ENCODE measurements at regions not wholly inside any gene's neighbourhood (a gene's known extent, or its start where the extent isn't known, plus 50 kb on each side); places are given as distances from the start of the nearest gene placed in this dataset.
A peak's percentile ranks its signal among the peaks of the same experiment; 100 is the strongest.

- DNase-seq (ENCODE audit: extremely low read depth, low read depth) = no peak
Observed at GRCh38 chr9:99513441-99514112, 291.5 kb downstream of the SEC61B start.

- no peak for DNase-seq (ENCODE audit: extremely low read depth, low read depth)
Observed at GRCh38 chr9:99515093-99515492, 293.0 kb downstream of the SEC61B start.

GRCh38 chr9:99515895-99516656 lies 294.0 kb downstream of the SEC61B start:
- DNase-seq (ENCODE audit: extremely low read depth, low read depth) = no peak

GRCh38 chr9:99516657-99517049 lies 294.6 kb downstream of the SEC61B start:
- no peak for DNase-seq (ENCODE audit: extremely low read depth, low read depth)

- no peak for DNase-seq (ENCODE audit: extremely low read depth, low read depth)
Observed at GRCh38 chr9:99523838-99524237, 297.8 kb upstream of the NR4A3 start.

- no peak for DNase-seq (ENCODE audit: extremely low read depth, low read depth)
Observed at GRCh38 chr9:99531313-99531712, 290.4 kb upstream of the NR4A3 start.

- DNase-seq (ENCODE audit: extremely low read depth, low read depth) = no peak
Observed at GRCh38 chr9:99533421-99533820, 288.3 kb upstream of the NR4A3 start.

GRCh38 chr9:99537996-99538395 lies 283.7 kb upstream of the NR4A3 start:
- DNase-seq (ENCODE audit: extremely low read depth, low read depth) = no peak

GRCh38 chr9:99544526-99544925 lies 277.2 kb upstream of the NR4A3 start:
- no peak for DNase-seq (ENCODE audit: extremely low read depth, low read depth)

- no peak for DNase-seq (ENCODE audit: extremely low read depth, low read depth)
Observed at GRCh38 chr9:99549441-99549840, 272.2 kb upstream of the NR4A3 start.

- DNase-seq (ENCODE audit: extremely low read depth, low read depth) = no peak
Observed at GRCh38 chr9:99555792-99556191, 265.9 kb upstream of the NR4A3 start.

GRCh38 chr9:99556998-99557397 lies 264.7 kb upstream of the NR4A3 start:
- no peak for DNase-seq (ENCODE audit: extremely low read depth, low read depth)

- DNase-seq (ENCODE audit: extremely low read depth, low read depth) = no peak
Observed at GRCh38 chr9:99557816-99558215, 263.9 kb upstream of the NR4A3 start.

GRCh38 chr9:99559776-99560175 lies 261.9 kb upstream of the NR4A3 start:
- no peak for DNase-seq (ENCODE audit: extremely low read depth, low read depth)

- no peak for DNase-seq (ENCODE audit: extremely low read depth, low read depth)
Observed at GRCh38 chr9:99560561-99560960, 261.1 kb upstream of the NR4A3 start.

GRCh38 chr9:99561509-99561917 lies 260.2 kb upstream of the NR4A3 start:
- no peak for DNase-seq (ENCODE audit: extremely low read depth, low read depth)

- no peak for DNase-seq (ENCODE audit: extremely low read depth, low read depth)
Observed at GRCh38 chr9:99561961-99562565, 259.6 kb upstream of the NR4A3 start.

GRCh38 chr9:99563364-99563763 lies 258.3 kb upstream of the NR4A3 start:
- DNase-seq (ENCODE audit: extremely low read depth, low read depth) = peak; percentile 5

- no peak for DNase-seq (ENCODE audit: extremely low read depth, low read depth)
Observed at GRCh38 chr9:99565203-99565602, 256.5 kb upstream of the NR4A3 start.

GRCh38 chr9:99567436-99567835 lies 254.2 kb upstream of the NR4A3 start:
- DNase-seq (ENCODE audit: extremely low read depth, low read depth) = no peak

- DNase-seq (ENCODE audit: extremely low read depth, low read depth) = no peak
Observed at GRCh38 chr9:99569840-99570239, 251.8 kb upstream of the NR4A3 start.

GRCh38 chr9:99572567-99572966 lies 249.1 kb upstream of the NR4A3 start:
- no peak for DNase-seq (ENCODE audit: extremely low read depth, low read depth)
